DND-41 (cell line): ENCODE measurements at regions not wholly inside any gene's neighbourhood (a gene's known extent, or its start where the extent isn't known, plus 50 kb on each side); places are given as distances from the start of the nearest gene placed in this dataset.

ENCODE experiments used
- EZH2 ChIP-seq: IDR thresholded peaks from 3 replicates; pipeline ENCODE4 v1.6.1; 2012; ENCODE audit warnings: borderline replicate concordance, low read depth, mild to moderate bottlenecking, moderate library complexity, low read length, inconsistent platforms; ENCODE audit not compliant: severe bottlenecking
- TF ChIP-seq, protein P1 (sequence below): IDR thresholded peaks from 2 replicates; pipeline ENCODE4 v1.5.1; 2012; ENCODE audit warnings: borderline replicate concordance, low read length, moderate library complexity, mild to moderate bottlenecking; ENCODE audit not compliant: poor library complexity, severe bottlenecking; ENCODE audit errors: extremely low read depth

GRCh38 chr15:56794553-56795329 lies 61.4 kb upstream of the ZNF280D start:
- TF ChIP-seq, protein P1, sequence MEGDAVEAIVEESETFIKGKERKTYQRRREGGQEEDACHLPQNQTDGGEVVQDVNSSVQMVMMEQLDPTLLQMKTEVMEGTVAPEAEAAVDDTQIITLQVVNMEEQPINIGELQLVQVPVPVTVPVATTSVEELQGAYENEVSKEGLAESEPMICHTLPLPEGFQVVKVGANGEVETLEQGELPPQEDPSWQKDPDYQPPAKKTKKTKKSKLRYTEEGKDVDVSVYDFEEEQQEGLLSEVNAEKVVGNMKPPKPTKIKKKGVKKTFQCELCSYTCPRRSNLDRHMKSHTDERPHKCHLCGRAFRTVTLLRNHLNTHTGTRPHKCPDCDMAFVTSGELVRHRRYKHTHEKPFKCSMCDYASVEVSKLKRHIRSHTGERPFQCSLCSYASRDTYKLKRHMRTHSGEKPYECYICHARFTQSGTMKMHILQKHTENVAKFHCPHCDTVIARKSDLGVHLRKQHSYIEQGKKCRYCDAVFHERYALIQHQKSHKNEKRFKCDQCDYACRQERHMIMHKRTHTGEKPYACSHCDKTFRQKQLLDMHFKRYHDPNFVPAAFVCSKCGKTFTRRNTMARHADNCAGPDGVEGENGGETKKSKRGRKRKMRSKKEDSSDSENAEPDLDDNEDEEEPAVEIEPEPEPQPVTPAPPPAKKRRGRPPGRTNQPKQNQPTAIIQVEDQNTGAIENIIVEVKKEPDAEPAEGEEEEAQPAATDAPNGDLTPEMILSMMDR: no peak
- TF ChIP-seq EZH2: no peak
